HL-60 (cell line): ENCODE measurements at regions not wholly inside any gene's neighbourhood (a gene's known extent, or its start where the extent isn't known, plus 50 kb on each side); places are given as distances from the start of the nearest gene placed in this dataset.

Experiments
- DNase-seq, 2 experiments: peaks; one replicate each; pipeline ENCODE4 v3.0.0-alpha.2; 2010 to 2020; ENCODE audit warnings: low read depth in 1 of 2, low spot score in 1 of 2
- H3K27ac ChIP-seq: fragments of 250-450 bp; sonication (Bioruptor Pico); replicated peaks from 2 replicates; pipeline ENCODE4 v1.5.1; 2020; ENCODE audit warnings: mild to moderate bottlenecking, moderate library complexity
- H3K27me3 ChIP-seq: fragments of 250-450 bp; sonication (Bioruptor Pico); 2 replicates; pipeline ENCODE4 v1.5.1; 2021; ENCODE audit warnings: mild to moderate bottlenecking, moderate library complexity; ENCODE audit not compliant: insufficient read depth, poor library complexity, severe bottlenecking
- H3K4me3 ChIP-seq: replicated peaks from 2 replicates; pipeline ENCODE4 v1.5.1; 2011; ENCODE audit warnings: mild to moderate bottlenecking, control low read depth, low read length; ENCODE audit not compliant: insufficient read depth
- CTCF ChIP-seq: IDR thresholded peaks from one replicate; pipeline ENCODE4 v1.5.1; 2011; ENCODE audit warnings: low read length, control low read depth, inconsistent platforms; ENCODE audit not compliant: insufficient read depth
- GABPA ChIP-seq: IDR thresholded peaks from 2 replicates; pipeline ENCODE4 v1.6.1; 2012; ENCODE audit warnings: low read depth
- POLR2AphosphoS5 ChIP-seq: IDR thresholded peaks from 2 replicates; pipeline ENCODE4 v1.6.1; 2012; ENCODE audit warnings: low read depth
- REST ChIP-seq: IDR thresholded peaks from 2 replicates; pipeline ENCODE4 v1.6.1; 2012; ENCODE audit warnings: low read depth; ENCODE audit not compliant: insufficient replicate concordance
- SPI1 ChIP-seq: IDR thresholded peaks from 2 replicates; pipeline ENCODE4 v1.6.1; 2012; ENCODE audit warnings: low read depth, mild to moderate bottlenecking, borderline replicate concordance

GRCh38 chr1:189681252-189681919, 796.3 kb downstream of the BRINP3 start:
- no peak overlapping the region for H3K4me3 ChIP-seq
- TF ChIP-seq REST (no peak), SPI1 (no peak), CTCF (no peak), GABPA (no peak), POLR2AphosphoS5 (no peak)
- no peak overlapping the region for H3K27ac ChIP-seq
- H3K27me3 ChIP-seq, result no peaks in the 10 kb centered on the region
- no peak for DNase-seq

- DNase-seq, result no peak
- Histone ChIP-seq H3K27ac (no peak overlapping the region), H3K27me3 (no peaks in the 10 kb centered on the region), H3K4me3 (no peak overlapping the region)
- TF ChIP-seq CTCF (no peak), REST (no peak), POLR2AphosphoS5 (no peak), GABPA (no peak), SPI1 (no peak)
Measured at GRCh38 chr1:189682591-189682990, 795.1 kb downstream of the BRINP3 start.

GRCh38 chr1:189686288-189686687, 791.4 kb downstream of the BRINP3 start:
- TF ChIP-seq POLR2AphosphoS5, result no peak
- no peak for TF ChIP-seq CTCF
- TF ChIP-seq SPI1, result no peak
- no peak for TF ChIP-seq REST
- TF ChIP-seq GABPA, result no peak
- DNase-seq, result no peak
- H3K27ac ChIP-seq, result no peak overlapping the region
- no peaks in the 10 kb centered on the region for H3K27me3 ChIP-seq
- no peak overlapping the region for H3K4me3 ChIP-seq
